AML-193 (cell line): ENCODE measurements at regions not wholly inside any gene's neighbourhood (a gene's known extent, or its start where the extent isn't known, plus 50 kb on each side); places are given as distances from the start of the nearest gene placed in this dataset.
"Not testable (repeated sequence)": the region's sequence is repeated elsewhere in the genome, so short reads cannot be mapped to it uniquely, and the experiment has no call there.

Experiments used
- DNase-seq, 2 experiments: peaks; one replicate each; lab custom pipeline; 2025; lab: John Stamatoyannopoulos, UW

- no peak for DNase-seq
Observed at GRCh38 chr16:35573407-35573806, 2114.0 kb downstream of the TP53TG3F start.

- no peak for DNase-seq
Observed at GRCh38 chr16:35574011-35574410, 2114.6 kb downstream of the TP53TG3F start.

DNA sequence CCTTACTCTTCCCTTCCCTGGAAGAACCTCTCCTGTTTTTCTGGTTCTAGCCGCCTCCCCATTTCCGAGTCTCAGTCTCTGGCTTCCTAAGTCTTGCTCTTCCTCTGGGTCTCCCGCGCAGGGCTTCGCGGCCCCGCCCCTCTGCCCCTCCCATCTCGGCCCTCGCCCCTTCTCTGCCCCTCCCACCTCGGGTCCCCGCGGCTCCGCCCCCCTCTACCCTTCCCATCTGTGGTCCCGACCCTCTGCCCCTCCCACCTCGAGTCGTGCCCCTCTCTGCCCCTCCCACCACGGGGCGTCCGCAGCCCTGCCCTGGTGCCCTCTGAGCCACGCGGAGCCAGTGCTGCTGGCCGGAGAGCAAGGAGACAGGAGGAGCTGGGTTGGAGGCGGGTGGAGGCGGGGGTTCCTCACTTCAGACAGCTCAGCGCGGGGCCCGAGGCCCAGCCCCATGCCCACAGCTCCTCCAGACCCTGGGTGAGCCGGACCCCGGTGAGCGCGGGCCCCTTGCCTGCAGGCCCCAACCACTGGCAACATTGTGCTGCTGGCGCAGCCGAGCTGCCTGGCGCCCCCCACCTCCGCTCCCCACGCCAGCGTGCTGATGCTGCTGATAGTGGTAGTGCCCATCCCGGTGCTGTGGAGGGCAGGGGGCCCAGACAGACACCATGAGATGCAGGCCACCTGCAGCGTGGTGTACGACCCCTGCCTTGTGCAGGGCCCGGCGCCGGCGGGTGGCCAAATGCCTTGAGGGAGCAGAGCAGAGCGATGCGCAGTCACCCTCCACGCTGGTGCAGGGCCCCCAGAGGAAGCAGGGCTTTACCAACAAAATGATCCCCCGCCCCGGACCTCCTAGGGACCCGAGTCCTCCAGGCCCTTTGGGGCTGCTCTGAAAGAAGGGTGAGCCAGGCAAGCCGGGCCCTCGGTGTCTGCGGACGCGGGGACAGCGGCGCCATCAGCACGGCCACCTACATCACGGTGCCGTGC lies 2115.3 kb downstream of the TP53TG3F start:
- no peak for DNase-seq

DNA sequence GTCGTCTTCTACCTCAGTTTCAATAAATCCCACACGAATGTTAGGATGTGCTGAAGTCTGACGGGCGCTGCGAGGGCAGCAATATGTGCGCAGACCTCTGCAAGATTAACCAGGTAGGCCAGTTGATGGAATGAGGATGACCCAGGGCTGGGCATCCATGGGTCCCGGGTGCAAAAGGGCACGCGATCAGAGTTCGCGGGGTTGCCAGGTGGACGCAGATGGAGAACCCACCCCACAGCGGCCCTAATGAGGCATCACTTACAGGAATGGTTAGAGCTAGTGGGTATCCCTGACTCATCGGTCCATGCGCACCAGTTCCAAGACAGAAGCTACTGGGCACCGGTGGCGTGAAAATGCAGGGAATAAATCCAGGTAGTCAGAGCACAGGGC lies 2116.0 kb downstream of the TP53TG3F start:
- no peak for DNase-seq

- DNase-seq: no peak
Observed at GRCh38 chr16:35585411-35585810, 2126.0 kb downstream of the TP53TG3F start.

GRCh38 chr16:35590913-35591312 lies 2131.5 kb downstream of the TP53TG3F start:
- DNase-seq: not testable (repeated sequence)

DNA sequence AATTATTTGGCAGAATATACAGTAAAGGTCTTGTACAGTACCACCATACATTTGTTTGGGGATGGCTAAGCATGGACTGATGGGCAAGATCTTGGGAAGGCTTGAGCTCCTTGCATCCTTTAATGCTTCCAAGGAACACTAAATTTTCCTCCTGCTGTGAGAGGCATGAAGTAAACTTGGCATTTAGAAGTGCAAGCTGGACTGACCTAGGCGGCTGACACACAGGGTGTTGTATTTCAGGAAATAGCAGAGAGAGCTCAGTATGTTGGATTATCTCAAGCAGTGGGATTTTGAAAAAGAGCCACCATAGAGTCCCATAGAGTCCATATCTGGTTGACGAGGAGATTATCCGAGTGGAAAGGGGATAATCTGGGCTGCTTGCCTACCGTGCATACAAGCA lies 2137.1 kb downstream of the TP53TG3F start:
- no peak for DNase-seq

DNA sequence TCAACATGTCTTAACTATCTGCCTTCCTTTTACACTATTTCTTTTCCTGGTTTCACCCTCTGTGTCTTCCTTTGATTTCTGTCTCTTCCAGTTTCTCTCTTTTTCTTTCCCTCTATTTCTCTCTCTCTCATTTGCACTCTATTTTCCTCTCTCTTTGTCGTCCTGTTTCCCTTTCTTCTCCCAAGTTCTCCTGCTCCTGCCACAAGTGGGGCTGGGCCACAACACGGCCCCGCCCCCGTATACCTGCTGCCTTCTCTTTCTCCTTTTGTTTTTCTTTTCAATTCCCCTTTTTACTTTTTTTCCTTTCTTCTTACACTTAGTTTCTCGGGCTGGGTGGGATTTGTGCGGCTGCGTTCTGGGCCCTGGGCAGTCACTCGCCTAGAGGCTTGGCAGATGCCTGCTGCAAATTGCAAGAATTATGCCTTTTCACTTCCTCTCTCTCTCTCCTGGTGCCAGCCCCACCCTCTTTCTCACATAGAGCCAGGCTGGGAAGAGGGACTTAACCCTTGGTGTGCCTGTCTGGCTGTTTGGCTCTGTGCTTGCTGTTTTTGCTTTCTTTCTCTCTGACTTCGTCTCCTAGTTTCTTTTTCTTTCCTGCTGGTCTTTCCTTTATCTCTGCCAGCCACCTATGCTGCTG lies 2139.4 kb downstream of the TP53TG3F start:
- DNase-seq: no peak

DNA sequence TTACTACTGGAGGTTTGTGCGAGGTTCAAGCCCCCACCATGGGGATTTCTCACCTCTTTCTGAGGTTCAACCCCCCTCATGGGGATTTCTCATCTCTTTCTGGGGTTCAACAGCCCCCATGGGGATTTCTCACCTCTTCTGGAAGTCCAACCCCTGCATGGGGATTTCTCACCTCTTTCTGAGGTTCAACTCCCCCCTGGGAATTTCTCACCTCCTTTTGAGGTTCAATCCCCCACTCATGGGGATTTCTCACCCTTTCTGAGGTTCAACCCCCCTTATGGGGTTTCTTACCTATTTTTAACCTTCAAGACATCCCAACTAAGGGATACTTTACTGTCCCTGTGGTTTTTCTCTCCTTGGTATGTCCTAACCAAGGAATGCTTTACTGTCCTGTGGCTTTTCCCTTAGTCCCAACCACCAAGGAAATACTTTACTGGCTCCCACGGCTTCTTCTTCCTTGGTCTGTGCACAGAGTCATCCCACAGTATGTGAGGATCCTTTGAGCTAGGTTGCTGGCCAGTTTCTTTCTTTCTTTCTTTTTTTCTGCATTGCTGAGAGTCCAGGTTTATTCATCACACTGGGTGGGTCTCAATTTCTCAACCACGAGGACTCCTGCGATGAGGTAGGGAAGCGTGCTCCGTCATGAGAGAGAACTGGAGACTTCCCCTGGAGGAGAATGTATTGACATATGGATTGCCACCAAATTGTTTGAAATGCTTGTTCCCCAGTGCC lies 2140.2 kb downstream of the TP53TG3F start:
- DNase-seq: no peak

- DNase-seq: not testable (repeated sequence)
Observed at GRCh38 chr16:35600161-35600555, 2140.7 kb downstream of the TP53TG3F start.

DNA sequence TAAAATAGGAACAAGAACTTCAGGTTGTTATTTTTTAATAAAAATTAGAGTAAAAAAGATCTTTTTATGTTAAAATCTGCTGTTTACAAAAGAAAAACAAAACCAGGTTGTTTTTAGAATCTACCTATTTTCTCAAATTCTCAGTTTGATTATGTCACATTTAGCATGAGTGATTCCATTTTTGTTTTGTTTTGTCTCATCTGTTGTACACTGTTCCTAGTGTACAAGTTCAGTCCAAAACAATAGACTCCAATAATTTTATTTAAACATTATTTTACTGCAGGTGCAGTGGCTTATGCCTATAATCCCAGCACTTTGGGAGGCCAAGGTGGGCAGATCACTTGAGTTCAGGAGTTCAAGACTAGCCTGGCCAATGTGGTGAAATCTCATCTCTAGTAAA lies 2142.7 kb downstream of the TP53TG3F start:
- no peak for DNase-seq

DNA sequence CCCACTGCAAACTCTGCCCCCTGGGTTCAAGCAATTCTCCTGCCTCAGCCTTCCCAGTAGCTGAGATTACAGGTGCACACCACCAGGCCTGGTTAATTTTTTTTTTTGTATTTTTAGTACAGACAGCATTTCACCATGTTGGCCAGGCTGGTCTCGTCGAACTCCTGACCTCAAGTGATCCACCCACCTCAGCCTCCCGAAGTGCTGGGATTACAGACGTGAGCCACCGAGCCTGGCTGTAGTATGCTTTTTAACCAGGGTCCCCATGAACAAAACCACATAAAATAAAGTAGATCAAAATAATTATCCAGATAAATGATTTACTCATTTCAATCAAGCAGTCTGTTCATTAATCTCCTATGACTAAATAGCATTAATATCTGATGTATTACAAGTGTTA lies 2144.0 kb downstream of the TP53TG3F start:
- not testable (repeated sequence) for DNase-seq

GRCh38 chr16:35605921-35606320 lies 2146.5 kb downstream of the TP53TG3F start:
- no peak for DNase-seq

DNA sequence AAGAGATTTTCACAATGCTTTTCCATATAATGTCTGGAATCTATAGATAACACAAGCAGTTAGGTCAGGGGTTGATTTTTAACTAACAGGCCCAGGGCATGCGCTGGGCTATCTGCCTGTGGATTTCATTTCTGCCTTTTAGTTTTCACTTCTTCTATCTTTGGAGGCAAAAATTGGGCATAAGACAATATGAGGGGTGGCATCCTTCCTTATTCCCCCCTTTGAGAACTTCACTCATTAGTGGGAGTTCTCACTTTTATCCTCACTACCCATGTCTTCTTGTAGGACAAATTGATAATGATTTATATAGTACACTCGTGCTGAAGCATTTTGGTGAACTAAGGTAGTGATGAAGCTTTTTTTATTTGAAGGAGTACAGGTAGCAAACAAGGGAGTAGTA lies 2155.5 kb downstream of the TP53TG3F start:
- DNase-seq: not testable (repeated sequence)

- not testable (repeated sequence) for DNase-seq
Observed at GRCh38 chr16:35619176-35619575, 2159.8 kb downstream of the TP53TG3F start.

GRCh38 chr16:35626041-35626440 lies 2166.6 kb downstream of the TP53TG3F start:
- DNase-seq: no peak

DNA sequence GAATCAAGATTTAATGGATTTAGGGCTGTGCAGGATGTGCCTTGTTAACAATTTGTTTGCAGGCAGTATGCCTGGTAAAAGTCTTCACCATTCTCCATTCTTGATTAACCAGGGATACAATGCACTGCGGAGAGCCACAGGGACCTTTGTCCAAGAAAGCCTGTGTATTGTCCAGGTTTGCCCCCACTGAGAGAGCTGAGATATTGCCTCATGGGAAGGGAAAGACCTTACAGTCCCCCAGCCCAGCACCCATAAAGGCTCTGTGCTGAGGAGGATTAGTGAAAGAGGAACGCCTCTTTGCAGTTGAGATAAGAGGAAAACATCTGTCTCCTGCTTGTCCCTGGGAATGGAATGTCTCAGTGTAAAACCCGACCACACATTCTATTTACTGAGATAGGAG lies 2169.6 kb downstream of the TP53TG3F start:
- no peak for DNase-seq

DNA sequence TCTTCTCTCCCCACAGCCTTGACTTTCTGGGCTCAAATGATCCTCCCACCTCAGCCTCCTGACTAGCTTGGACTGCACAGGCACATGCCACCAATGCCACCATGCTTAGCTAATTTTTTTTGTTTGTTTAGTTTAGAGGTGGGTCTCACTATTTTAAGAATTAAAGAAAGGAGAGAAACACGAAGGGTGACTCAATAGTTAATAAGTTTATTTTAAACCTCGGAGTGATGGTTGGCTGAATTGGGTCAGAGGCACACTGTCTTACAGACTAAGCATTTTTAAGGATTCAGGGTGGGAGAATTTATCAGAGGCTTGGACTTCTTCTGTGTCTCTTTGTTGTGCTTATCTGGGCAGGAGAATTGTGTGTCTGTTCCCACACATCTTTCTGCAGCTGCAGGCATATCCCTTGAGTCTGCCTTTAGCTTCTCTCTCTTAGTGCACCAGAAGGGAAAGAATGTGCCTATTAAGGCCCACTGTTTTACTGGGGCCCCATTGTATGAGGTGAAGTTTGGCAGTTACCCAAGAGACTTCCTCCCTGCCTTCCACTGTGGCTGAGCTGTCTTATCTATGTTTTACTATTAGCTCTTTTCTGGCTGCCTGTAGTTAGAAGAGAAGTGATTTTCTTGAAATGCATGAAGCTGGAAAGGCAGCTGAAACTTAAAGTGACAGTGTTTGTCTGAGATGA lies 2172.0 kb downstream of the TP53TG3F start:
- DNase-seq: no peak

DNA sequence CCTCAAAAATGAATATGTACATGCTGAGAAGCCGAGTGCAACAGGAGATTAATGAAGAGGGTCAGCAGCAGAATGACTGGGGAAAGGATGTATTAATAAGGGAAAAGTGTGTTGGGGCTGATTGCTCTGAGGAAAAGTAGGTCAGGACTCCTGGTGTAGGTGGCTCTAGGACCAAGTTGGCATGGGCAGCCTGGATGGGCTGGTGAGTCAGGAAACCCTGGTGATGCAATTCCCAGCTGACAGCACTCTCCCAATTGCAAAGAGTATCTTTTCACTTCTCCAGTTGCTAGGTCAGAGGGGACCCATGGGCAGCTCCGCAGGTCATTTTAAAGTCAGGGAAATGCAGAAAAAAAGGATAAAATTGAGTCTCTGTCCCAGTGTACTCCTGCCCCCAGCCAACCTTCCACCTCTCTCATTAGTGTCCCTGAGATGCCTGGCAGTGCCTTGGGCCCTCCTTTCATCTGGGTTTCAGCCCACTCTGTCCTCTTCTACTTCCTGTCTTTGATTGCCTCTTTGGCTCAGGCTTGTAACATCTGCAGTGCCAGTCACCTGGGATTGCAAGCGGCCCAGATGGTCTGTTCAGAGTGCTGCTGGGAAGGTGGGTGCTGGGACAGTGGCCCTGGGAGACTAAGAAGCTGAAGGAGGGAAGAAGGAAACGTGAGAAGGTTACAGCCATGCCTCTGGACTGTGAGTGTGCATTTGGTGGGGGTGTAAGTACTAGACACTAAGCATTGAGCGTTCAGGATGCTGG lies 2177.2 kb downstream of the TP53TG3F start:
- no peak for DNase-seq

- no peak for DNase-seq
Observed at GRCh38 chr16:35637683-35638082, 2178.3 kb downstream of the TP53TG3F start.
